ENCODE measurements at regions not wholly inside any gene's neighbourhood (a gene's known extent, or its start where the extent isn't known, plus 50 kb on each side); places are given as distances from the start of the nearest gene placed in this dataset.
"Not testable (repeated sequence)": the region's sequence is repeated elsewhere in the genome, so short reads cannot be mapped to it uniquely, and the experiment has no call there.

DNA sequence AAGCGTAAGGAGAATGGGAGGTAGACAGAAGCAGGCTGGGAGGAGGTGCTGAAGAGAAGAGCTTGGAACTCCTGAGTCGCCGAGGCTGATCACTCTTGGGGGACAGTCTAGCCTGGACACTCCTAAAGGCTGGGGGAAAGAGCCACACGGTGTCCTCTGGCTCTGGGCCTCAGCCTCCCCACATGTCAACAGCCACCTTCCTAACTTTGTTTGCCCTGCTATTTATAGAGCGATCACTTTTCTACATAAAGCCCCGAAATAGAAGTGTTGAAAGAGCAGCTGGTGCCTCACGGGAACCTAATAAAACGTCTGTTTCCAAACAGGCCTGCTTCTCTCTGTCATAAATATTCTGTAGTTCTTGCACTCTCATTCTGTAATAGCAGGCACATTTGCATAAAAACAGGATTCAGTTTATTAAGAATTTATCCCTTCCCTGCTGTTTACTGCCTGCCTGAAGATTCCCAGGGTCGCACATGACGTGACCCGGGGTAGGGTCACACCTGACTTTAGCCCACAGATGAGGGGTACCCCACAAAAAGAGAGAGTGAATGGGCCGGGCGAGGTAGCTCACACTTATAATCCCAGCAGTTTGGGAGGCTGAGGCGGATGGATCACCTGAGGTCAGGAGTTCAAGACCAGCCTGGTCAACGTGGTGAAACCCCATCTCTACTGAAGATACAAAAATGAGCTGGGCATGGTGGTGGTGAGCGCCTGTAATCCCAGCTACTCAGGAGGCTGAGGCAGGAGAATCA, 212.5 kb downstream of the TOMM20 start:
- Mint-ChIP-seq H3K4me1 (peaks cover 30 to 34% (median 33%) of the 10 kb centered on the region in 3 donors), H3K9me3 (no peaks in the 10 kb centered on the region), H3K4me3 (no peak overlapping the region), H3K27ac (peak overlapping the region in 2 of 8 donors; percentile 22 to 35), H3K36me3 (no peaks in the 10 kb centered on the region), H3K27me3 (no peaks in the 10 kb centered on the region)
- Histone ChIP-seq H3K4me3 (ENCODE audit: low read length) (no peak overlapping the region), H3K4me1 (ENCODE audit: insufficient read depth, low read length) (peaks cover 23% of the 10 kb centered on the region), H3K9me3 (ENCODE audit: low read length) (no peaks in the 10 kb centered on the region), H3K27ac (ENCODE audit: low read depth, low read length) (no peak overlapping the region), H3K36me3 (ENCODE audit: insufficient read depth, low read length) (no peaks in the 10 kb centered on the region), H3K27me3 (ENCODE audit: insufficient read depth, low read length, poor library complexity, severe bottlenecking) (no peaks in the 10 kb centered on the region)
- CTCF ChIA-PET, result no interaction called here
- POLR2A ChIA-PET, result interaction anchor here (0.5 kb wide), 1 partner anchor 34 kb away, joined by 6 read pairs; no protein-coding TSS in a partner anchor
- DNase-seq, result no peak

DNA sequence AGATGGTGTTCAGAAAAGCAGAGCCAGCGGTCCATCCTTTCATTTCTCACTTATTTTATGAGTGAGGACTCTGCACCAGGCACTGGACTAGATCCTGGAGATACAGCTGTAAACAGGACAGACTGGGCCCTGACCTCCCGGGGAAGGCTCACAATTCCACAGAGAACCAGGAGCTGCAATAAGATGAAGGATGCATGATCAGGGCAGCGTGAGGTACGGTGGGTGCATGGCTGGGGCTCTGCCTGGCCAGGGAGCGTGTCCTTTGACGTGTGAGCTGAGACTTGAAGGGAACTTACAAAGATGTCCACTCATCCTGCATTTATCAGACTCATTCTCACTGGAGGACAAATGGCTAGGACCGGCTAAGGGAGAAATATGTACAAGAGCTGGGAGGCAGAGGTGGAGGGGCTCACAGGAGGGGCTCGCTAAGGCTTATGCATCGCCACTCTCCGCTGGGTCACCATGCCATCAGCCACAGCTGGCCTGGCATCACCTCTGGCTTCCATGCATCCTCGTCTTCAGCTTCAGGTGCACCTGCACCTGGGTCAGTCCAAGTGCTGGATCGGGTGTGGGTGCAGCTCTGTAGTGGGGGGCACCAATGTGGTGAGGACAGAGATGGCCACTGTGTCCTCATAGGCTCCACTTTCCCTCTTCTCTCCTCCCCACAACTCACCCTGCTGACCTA, 213.9 kb downstream of the TOMM20 start:
- no peak overlapping the region for H3K4me3 Mint-ChIP-seq
- POLR2A ChIA-PET, result no interaction called here
- Histone ChIP-seq H3K36me3 (ENCODE audit: insufficient read depth, low read length) (no peaks in the 10 kb centered on the region), H3K27me3 (ENCODE audit: insufficient read depth, low read length, poor library complexity, severe bottlenecking) (no peaks in the 10 kb centered on the region), H3K27ac (ENCODE audit: low read depth, low read length) (no peak overlapping the region), H3K4me3 (ENCODE audit: low read length) (no peak overlapping the region), H3K4me1 (ENCODE audit: insufficient read depth, low read length) (peaks cover 25% of the 10 kb centered on the region), H3K9me3 (ENCODE audit: low read length) (no peaks in the 10 kb centered on the region)
- H3K9me3 Mint-ChIP-seq, result no peaks in the 10 kb centered on the region
- CTCF ChIA-PET, result no interaction called here
- peaks cover 38 to 44% (median 44%) of the 10 kb centered on the region in 3 donors for H3K4me1 Mint-ChIP-seq
- peak overlapping the region in 5 of 8 donors; percentile 33 to 78 (median 72) for H3K27ac Mint-ChIP-seq
- H3K27me3 Mint-ChIP-seq, result no peaks in the 10 kb centered on the region
- H3K36me3 Mint-ChIP-seq, result no peaks in the 10 kb centered on the region
- no peak for DNase-seq

DNA sequence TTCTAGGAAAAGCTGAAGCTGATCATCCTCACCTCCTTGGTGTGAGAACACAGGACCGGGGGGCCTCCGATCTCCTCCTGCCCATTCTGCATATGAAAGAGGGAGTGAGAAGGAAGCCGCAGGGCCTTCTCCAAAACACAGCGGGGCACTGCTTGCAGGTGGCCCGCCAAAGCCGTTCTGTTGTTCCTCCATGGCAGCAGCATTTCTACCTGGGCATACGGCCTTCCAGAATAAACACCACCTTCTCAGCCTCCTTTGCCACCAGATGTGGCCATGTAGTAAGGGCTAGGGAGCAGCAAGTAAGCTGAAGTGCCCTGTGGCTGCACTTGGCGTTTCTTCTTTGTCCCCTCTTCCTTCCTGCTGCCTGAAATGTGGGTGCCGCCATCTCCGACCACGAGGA, 214.9 kb downstream of the TOMM20 start:
- peaks cover 38 to 50% (median 44%) of the 10 kb centered on the region in 3 donors for H3K4me1 Mint-ChIP-seq
- H3K27ac Mint-ChIP-seq, result peak overlapping the region in 2 of 8 donors; percentile 83 to 90
- H3K4me3 Mint-ChIP-seq, result peak overlapping the region in 1 of 7 donors; percentile 52
- CTCF ChIA-PET, result interaction anchor here (0.8 to 1.0 kb wide), 2 partner anchors 12 to 16 kb away, joined by 3 read pairs; no protein-coding TSS in a partner anchor
- no peak overlapping the region for H3K27ac ChIP-seq (ENCODE audit: low read depth, low read length)
- no peak overlapping the region for H3K4me3 ChIP-seq (ENCODE audit: low read length)
- POLR2A ChIA-PET, result interaction anchor here (0.6 kb wide), 1 partner anchor 190 kb away, joined by 3 read pairs; no protein-coding TSS in a partner anchor
- H3K27me3 ChIP-seq (ENCODE audit: insufficient read depth, low read length, poor library complexity, severe bottlenecking), result no peaks in the 10 kb centered on the region
- H3K9me3 Mint-ChIP-seq, result no peaks in the 10 kb centered on the region
- H3K27me3 Mint-ChIP-seq, result no peaks in the 10 kb centered on the region
- no peaks in the 10 kb centered on the region for H3K9me3 ChIP-seq (ENCODE audit: low read length)
- no peaks in the 10 kb centered on the region for H3K36me3 ChIP-seq (ENCODE audit: insufficient read depth, low read length)
- DNase-seq, result no peak
- peaks cover 25% of the 10 kb centered on the region for H3K4me1 ChIP-seq (ENCODE audit: insufficient read depth, low read length)
- no peaks in the 10 kb centered on the region for H3K36me3 Mint-ChIP-seq

DNA sequence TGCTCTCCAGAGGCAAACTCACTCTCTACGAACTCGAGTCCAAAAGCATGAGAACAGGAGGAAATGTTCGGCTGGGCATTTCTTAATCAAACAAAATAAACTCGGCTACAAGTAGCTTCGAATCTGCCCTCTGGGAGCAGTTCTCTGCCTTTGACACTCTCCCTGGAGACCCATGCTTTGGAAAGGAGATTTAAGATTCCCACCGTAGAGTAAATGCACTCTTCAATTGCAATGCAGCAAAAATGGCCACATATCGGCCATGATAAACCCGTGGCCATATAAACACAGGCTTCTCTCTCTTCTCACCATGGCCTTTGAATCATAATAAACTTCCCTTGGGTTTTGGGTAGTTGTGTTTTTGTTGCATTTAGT, 215.4 kb downstream of the TOMM20 start:
- Histone ChIP-seq H3K4me3 (ENCODE audit: low read length) (no peak overlapping the region), H3K27me3 (ENCODE audit: insufficient read depth, low read length, poor library complexity, severe bottlenecking) (no peaks in the 10 kb centered on the region), H3K9me3 (ENCODE audit: low read length) (no peaks in the 10 kb centered on the region), H3K36me3 (ENCODE audit: insufficient read depth, low read length) (no peaks in the 10 kb centered on the region), H3K27ac (ENCODE audit: low read depth, low read length) (no peak overlapping the region), H3K4me1 (ENCODE audit: insufficient read depth, low read length) (peaks cover 25% of the 10 kb centered on the region)
- Mint-ChIP-seq H3K4me3 (peak overlapping the region in 1 of 7 donors; percentile 52), H3K9me3 (no peaks in the 10 kb centered on the region), H3K27ac (peak overlapping the region in 5 of 8 donors; percentile 54 to 97 (median 90)), H3K4me1 (peaks cover 38 to 50% (median 44%) of the 10 kb centered on the region in 3 donors), H3K27me3 (no peaks in the 10 kb centered on the region), H3K36me3 (no peaks in the 10 kb centered on the region)
- DNase-seq, result no peak
- POLR2A ChIA-PET, result interaction anchor here (0.6 kb wide), 1 partner anchor 189 kb away, joined by 3 read pairs; no protein-coding TSS in a partner anchor
- CTCF ChIA-PET, result interaction anchor here (0.8 to 1.8 kb wide), 3 partner anchors 11 to 15 kb away, joined by 3 to 4 read pairs (median 3); no protein-coding TSS in a partner anchor

DNA sequence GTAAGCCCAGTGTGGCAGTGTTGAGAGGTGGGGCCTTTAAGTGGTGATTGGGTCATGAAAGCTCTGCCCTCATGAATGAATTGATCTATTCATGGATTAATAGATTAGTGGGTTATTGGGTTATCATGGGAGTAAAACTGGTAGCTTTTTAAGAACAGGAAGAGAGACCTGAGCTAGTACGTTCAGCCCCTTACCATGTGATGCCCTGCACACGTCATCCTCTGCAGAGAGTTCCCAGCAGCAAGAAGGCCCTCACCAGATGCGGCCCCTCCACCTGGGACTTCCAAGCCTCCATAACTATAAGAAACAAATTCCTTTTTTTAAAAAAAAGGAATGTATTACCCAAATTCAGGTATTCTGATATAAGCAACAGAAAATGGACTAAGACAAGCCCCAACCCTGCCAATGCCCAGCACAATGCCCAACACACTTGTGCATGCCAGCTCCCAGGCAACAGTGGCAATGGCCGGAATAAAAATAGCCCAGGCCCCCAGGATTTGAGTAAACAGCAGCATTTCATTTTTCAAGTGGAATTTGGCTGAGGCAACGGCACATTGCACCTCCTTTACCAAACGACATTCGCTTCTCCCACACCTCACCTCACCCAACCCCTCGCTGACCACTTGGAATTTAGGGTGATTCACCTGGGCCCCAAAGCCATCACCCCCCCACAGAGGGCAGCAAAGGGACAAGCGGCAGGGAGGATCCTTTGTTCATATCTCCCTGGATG, 215.9 kb downstream of the TOMM20 start:
- no peak overlapping the region for H3K27ac ChIP-seq (ENCODE audit: low read depth, low read length)
- H3K36me3 ChIP-seq (ENCODE audit: insufficient read depth, low read length), result no peaks in the 10 kb centered on the region
- H3K9me3 ChIP-seq (ENCODE audit: low read length), result no peaks in the 10 kb centered on the region
- no peaks in the 10 kb centered on the region for H3K9me3 Mint-ChIP-seq
- H3K36me3 Mint-ChIP-seq, result no peaks in the 10 kb centered on the region
- H3K27me3 Mint-ChIP-seq, result no peaks in the 10 kb centered on the region
- ChIA-PET CTCF (interaction anchor here (0.9 to 1.9 kb wide), 4 partner anchors 10 to 53 kb away, joined by 3 to 4 read pairs (median 4); no protein-coding TSS in a partner anchor), POLR2A (no interaction called here)
- peak overlapping the region in 3 of 7 donors; percentile 59 to 90 (median 75) for H3K4me3 Mint-ChIP-seq
- H3K4me3 ChIP-seq (ENCODE audit: low read length), result no peak overlapping the region
- H3K27me3 ChIP-seq (ENCODE audit: insufficient read depth, low read length, poor library complexity, severe bottlenecking), result no peaks in the 10 kb centered on the region
- peaks cover 38 to 50% (median 44%) of the 10 kb centered on the region in 3 donors for H3K4me1 Mint-ChIP-seq
- peaks cover 25% of the 10 kb centered on the region for H3K4me1 ChIP-seq (ENCODE audit: insufficient read depth, low read length)
- peak overlapping the region; percentile 61 to 98 (median 93) for H3K27ac Mint-ChIP-seq
- DNase-seq, result peak in 1 of 5 donors; percentile 11

DNA sequence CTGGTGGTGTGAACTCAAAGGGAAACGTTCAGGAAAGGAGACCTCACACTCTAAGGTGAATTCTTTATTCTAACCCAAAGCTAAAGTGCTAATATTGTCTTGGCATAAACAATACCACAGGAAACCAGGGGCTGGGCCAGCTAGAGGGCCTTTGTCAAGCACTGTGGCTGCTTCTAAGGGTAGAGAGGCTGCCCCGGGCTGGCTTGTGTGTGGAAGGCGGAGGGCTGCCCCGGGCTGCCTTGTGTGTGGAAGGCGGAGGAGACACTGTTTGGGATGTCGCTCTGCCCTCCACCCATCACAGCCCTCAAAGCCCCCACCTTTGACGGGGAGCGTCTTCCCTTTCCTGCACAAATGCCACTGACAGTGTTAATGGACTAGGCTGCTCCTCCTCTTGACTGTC, 216.8 kb downstream of the TOMM20 start:
- H3K9me3 ChIP-seq (ENCODE audit: low read length), result no peaks in the 10 kb centered on the region
- POLR2A ChIA-PET, result interaction anchor here (0.5 to 1.1 kb wide), 4 partner anchors 15 to 188 kb away, joined by 3 to 5 read pairs (median 4); no protein-coding TSS in a partner anchor
- H3K9me3 Mint-ChIP-seq, result no peaks in the 10 kb centered on the region
- H3K4me1 ChIP-seq (ENCODE audit: insufficient read depth, low read length), result peaks cover 25% of the 10 kb centered on the region
- no peak overlapping the region for H3K27ac ChIP-seq (ENCODE audit: low read depth, low read length)
- peak overlapping the region; percentile 61 to 98 (median 93) for H3K27ac Mint-ChIP-seq
- DNase-seq, result peak; percentile 36 to 77 (median 48)
- H3K4me1 Mint-ChIP-seq, result peaks cover 38 to 50% (median 44%) of the 10 kb centered on the region in 3 donors
- no peaks in the 10 kb centered on the region for H3K27me3 ChIP-seq (ENCODE audit: insufficient read depth, low read length, poor library complexity, severe bottlenecking)
- peak overlapping the region in 6 of 7 donors; percentile 52 to 90 (median 67) for H3K4me3 Mint-ChIP-seq
- no peaks in the 10 kb centered on the region for H3K36me3 ChIP-seq (ENCODE audit: insufficient read depth, low read length)
- H3K36me3 Mint-ChIP-seq, result no peaks in the 10 kb centered on the region
- CTCF ChIA-PET, result interaction anchor here (1.2 to 1.9 kb wide), 4 partner anchors 9 to 53 kb away, joined by 3 to 4 read pairs (median 4); no protein-coding TSS in a partner anchor
- H3K27me3 Mint-ChIP-seq, result no peaks in the 10 kb centered on the region
- no peak overlapping the region for H3K4me3 ChIP-seq (ENCODE audit: low read length)

DNA sequence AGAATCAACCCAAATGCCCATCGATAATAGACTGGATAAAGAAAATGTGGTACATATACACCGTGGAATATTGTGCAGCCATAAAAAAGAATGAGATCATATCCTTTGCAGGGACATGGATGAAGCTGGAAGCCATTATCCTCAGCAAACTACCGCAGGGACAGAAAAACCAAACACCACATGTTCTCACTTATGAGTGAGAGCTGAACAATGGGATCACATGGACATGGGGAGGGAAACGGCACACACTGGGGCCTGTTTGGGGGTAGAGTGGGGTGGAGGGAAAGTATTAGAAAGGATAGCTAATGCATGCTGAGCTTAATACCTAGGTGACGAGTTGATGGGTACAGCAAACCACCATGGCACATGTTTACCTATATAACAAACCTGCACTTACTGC, 217.5 kb downstream of the TOMM20 start:
- not testable (repeated sequence) for H3K9me3 Mint-ChIP-seq; H3K9me3 ChIP-seq (ENCODE audit: low read length); H3K36me3 Mint-ChIP-seq; H3K27me3 ChIP-seq (ENCODE audit: insufficient read depth, low read length, poor library complexity, severe bottlenecking); H3K27ac ChIP-seq (ENCODE audit: low read depth, low read length); H3K36me3 ChIP-seq (ENCODE audit: insufficient read depth, low read length); DNase-seq; H3K4me3 ChIP-seq (ENCODE audit: low read length); H3K27me3 Mint-ChIP-seq
- Mint-ChIP-seq H3K4me1 (peaks cover 38 to 50% (median 44%) of the 10 kb centered on the region in 3 donors), H3K27ac (peak overlapping the region; percentile 61 to 98 (median 93)), H3K4me3 (peak overlapping the region in 6 of 7 donors; percentile 29 to 90 (median 64))
- H3K4me1 ChIP-seq (ENCODE audit: insufficient read depth, low read length), result peaks cover 25% of the 10 kb centered on the region
- CTCF ChIA-PET, result interaction anchor here (1.2 to 1.9 kb wide), 2 partner anchors 15 to 52 kb away, joined by 3 to 4 read pairs; no protein-coding TSS in a partner anchor
- POLR2A ChIA-PET, result interaction anchor here (0.5 to 1.1 kb wide), 4 partner anchors 16 to 187 kb away, joined by 3 to 5 read pairs (median 4); no protein-coding TSS in a partner anchor

Data from CD8-positive, alpha-beta memory T cell (primary cell).